GM19025 (cell line): ENCODE measurements at regions not wholly inside any gene's neighbourhood (a gene's known extent, or its start where the extent isn't known, plus 50 kb on each side); places are given as distances from the start of the nearest gene placed in this dataset.
"Not testable (repeated sequence)": the region's sequence is repeated elsewhere in the genome, so short reads cannot be mapped to it uniquely, and the experiment has no call there.

ENCODE experiments used
- ATAC-seq: cut with Tn5 transposase; IDR thresholded peaks from one replicate; pipeline ENCODE4 v1.9.1; 2021; ENCODE audit warnings: mild to moderate bottlenecking, low read depth, moderate library complexity; ENCODE audit not compliant: unreplicated experiment

DNA sequence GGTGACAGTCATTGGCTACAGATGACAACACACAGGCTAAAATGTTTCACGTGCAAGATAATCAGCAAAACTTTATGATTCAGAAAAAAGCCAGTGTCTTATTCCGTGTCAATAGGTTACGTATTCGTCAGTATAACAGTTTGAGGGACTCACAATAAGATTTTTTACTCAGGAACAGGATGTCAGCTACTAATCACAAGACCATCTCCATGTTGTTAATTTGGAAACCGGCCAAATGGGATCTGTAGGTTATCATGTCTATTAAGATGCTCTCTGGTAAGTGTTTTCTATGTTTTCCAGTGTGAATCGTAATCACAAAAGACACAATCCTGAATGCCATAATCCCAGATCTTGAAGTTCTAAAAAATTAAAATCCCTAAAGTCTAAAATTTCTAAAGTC lies 197.3 kb downstream of the ETV1 start:
- no peak for ATAC-seq

DNA sequence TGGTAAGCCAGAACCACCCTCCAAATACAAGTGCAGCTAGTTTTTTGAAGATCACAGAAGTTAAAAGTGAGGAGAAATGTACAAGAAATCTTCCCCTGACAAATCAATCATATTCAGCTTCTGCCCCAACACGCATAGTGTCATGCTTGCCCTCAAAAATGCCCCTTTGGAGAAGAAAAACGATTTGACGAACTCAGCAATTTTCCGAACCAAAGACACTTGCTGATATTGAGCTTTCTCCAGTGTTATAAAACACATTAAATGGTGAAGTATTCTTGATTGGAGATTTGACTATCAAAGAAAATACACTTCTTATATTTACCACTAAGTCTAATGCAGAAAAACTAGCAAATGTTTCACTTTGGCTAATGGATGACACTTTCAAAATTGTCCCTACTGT lies 195.5 kb downstream of the ETV1 start:
- ATAC-seq, result no peak

GRCh38 chr7:13794581-13794980 lies 194.9 kb downstream of the ETV1 start:
- no peak for ATAC-seq

- no peak for ATAC-seq
These were observed 191.9 kb downstream of the ETV1 start for GRCh38 chr7:13797545-13797944.

DNA sequence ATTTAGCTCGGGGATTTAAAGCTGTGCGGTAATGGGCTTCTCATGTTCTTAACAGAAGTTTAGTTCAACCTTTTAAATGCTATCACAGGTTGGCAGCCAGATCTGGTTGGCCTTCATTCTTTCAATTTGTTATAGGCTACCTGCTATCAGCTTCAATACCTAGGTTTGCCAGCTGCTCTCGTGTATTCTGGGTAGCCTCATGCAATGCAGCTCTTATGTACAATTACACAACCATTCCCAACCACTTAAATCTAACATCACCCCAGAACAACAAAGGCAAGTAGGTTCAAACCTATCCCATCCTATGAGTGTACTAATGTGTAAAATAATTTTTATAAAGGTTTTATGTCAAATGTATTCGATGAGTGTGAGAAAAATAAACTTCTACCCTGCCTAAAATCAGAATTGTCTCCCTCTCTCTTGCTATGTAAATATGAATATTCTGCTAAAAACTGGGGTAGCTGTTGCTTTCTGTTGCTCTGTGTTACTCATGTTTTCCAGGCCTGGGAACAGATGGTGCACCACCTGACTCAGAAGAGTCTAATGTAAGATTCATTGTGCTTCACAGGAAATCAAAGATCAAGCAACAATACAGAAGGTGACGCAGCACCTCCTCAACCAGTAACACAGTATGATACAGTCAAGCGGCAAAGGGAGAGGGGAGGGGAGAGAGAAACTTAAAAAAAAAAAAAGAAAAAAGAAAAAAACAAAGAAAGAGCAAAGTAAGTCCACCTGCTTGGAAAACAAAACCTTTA lies 188.6 kb downstream of the ETV1 start:
- ATAC-seq, result no peak

DNA sequence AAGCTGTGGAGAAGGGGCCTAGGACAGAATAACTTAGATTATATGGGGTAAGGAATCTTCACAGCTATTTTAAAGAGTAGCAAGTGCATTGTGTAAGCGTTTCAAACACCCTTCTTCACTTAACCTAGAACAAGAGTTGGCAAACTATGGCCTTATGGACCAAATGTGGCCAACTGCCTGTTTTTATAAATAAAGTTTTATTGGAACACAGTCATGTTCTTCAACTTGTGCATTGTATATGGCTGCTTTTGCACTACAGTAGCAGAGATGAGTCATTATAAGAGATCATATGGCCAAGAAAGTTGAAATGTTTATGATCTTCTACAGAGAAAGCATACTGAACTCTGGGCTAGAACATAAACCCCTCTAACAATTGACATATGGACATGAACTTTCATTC lies 187.8 kb downstream of the ETV1 start:
- ATAC-seq, result no peak

DNA sequence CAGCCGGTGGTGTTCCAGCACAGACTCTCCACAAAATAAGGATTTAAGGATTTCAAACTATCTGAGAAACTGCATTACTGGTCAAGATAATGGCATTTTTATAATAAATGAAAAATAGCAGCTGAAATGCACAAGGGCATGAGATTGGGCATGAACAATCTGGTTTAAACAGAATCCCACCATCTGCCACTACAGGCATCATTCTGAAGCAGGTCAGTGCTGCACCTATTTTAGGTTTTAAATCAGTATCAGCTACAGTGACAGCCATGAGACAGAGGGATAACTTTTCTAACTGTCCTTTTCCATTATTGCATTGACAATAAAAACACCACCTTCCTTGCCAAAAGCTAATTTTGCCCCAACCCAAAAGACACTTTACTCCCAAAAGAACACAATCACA lies 186.8 kb downstream of the ETV1 start:
- no peak for ATAC-seq

- ATAC-seq, result no peak
These were observed 186.3 kb downstream of the ETV1 start for GRCh38 chr7:13803134-13803533.

DNA sequence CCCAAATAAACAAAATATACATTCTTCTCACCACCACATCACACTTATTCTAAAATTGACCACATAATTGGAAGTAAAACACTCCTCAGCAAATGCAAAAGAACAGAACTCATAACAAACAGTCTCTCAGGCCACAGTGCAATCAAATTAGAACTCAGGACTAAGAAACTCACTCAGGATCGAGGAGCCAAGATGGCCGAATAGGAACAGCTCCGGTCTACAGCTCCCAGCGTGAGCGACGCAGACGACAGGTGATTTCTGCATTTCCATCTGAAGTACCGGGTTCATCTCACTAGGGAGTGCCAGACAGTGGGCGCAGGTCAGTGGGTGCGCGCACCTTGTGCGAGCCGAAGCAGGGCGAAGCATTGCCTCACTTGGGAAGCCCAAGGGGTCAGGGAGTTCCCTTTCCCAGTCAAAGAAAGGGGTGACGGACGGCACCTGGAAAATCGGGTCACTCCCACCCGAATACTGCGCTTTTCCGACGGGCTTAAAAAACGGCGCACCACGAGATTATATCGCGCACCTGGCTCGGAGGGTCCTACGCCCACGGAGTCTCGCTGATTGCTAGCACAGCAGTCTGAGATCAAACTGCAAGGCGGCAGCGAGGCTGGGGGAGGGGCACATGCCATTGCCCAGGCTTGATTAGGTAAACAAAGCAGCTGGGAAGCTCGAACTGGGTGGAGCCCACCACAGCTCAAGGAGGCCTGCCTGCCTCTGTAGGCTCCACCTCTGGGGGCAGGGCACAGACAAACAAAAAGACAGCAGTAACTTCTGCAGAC lies 183.2 kb downstream of the ETV1 start:
- ATAC-seq, result not testable (repeated sequence)

GRCh38 chr7:13817230-13817629 lies 172.2 kb downstream of the ETV1 start:
- not testable (repeated sequence) for ATAC-seq

DNA sequence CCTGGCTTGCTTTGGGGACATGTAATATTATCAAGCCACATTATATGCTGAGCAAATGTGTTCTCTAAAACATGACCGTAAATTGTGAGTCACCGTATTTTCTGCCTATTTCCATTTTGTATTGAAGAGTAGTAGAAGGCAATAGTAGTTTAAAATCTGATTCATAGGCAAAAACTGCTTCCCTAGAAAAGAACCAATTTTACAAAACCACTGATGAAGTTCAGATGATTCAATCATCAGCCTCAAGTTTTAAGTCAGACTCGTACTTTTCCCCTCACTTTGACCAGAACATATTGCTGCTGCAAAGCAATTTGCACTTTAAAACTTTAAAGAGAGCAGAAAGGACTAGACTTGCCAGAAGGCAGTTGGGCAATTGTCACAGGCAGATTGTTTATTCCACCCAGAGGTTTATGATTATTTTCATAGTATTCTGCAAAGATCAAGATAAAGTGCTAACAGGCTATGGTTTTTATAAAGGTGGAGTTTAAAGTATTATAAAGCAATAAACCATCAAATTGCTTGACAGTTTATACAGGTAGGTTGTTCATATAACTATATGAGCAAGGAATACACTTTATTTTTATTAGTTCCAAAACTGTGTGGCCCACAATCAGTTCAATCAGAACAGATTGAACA lies 168.2 kb downstream of the ETV1 start:
- ATAC-seq, result no peak

DNA sequence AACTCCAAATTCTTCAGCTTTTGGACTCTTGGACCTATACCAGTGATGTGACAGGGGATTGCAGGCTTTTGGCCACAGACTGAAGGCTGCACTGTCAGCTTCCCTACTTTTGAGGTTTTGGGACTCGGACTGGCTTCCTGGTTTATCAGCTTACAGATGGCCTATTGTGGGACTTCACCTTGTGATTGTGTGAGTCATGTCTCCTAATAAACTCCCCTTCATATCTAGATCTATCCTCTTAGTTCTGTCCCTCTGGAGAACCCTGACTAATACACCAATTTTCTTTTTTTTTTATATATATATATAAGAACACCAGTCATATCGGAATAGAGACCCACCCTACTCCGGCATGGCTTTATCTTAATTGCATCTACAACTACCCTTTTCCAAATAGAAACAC lies 166.8 kb downstream of the ETV1 start:
- ATAC-seq, result no peak

- no peak for ATAC-seq
These were observed 162.7 kb downstream of the ETV1 start for GRCh38 chr7:13826752-13827151.

GRCh38 chr7:13827716-13828115 lies 161.8 kb downstream of the ETV1 start:
- ATAC-seq, result no peak

- no peak for ATAC-seq
These were observed 160.2 kb downstream of the ETV1 start for GRCh38 chr7:13829231-13829630.

DNA sequence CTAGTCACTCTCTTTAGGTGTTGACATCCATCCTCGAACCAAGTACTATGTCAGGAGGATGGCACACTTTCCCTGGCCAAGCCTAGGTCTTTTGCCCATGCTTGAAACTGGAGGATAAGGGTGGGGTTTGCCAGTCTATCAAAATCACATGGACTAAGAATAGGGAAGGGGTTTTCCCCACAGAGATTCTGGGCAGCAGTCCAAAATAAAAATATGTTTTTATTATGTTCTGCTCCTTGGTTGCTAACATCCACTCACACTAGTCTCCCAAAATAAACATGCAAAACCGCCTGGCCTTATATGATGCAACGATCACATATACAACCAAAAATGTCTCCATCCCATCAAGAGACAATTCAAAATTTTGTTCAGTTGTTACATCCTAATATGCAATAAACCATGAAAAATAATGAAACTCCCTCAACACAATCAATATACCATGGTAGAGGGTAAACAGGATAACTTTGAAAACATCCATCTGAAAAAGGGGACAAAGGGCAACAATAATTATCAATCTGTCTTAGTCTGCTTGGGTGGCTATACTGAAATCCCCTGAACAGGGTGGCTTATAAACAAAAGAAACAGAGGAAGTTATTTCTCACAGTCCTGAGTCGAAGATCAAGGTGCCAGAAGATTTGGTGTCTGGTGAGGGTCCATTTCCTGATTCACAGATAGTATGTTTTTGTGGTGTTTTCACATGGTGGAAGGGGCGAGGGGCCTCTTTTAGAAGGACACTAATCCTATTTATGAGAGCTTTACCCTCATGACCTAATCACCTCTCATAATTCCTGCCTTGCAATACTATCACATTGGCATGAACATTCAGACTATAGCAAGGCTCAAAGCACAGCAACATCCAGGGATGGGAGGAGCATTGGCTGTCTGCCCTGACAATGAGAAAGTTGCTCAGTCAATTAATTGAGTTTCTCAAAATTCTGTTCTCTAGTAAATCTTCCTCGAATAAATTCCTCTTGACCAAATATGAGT lies 159.3 kb downstream of the ETV1 start:
- ATAC-seq, result no peak

DNA sequence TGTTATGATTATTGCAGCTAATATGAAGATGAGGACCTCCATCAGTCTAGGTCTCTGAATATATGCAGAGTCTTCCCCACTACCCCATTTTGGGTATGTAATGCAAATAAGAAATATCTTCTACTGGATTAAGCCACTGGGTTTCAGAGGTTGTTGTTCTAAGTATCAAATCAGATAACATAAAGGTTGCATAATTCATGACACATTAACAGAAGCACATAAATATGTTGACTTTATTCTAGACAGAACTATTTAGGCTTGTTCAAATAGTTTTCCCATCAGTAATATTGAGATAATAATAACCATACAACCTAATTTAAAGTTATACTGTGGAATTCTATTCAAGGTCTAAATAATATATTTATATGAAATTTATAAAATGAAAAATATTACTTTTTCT lies 157.1 kb downstream of the ETV1 start:
- ATAC-seq, result no peak

DNA sequence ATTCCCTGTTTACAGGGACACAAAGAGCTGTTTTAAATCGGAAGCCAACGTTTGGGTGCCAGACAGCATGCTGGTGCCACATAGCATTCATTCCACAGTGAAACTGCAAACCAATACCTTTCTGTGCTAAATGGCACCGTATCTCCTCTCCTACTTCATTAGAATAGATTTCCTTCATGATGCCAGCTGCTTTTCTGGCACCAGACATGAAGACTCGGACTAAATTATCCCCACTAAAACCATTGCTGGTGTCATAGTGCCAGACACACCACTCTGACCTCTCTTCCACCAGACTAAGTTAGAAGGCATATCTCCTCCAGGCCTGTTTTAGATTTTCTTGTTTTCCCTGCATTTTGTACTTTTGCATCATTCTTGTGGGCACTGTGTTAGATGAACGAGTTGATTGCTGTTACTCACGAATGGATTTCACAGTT lies 155.1 kb downstream of the ETV1 start:
- no peak for ATAC-seq

DNA sequence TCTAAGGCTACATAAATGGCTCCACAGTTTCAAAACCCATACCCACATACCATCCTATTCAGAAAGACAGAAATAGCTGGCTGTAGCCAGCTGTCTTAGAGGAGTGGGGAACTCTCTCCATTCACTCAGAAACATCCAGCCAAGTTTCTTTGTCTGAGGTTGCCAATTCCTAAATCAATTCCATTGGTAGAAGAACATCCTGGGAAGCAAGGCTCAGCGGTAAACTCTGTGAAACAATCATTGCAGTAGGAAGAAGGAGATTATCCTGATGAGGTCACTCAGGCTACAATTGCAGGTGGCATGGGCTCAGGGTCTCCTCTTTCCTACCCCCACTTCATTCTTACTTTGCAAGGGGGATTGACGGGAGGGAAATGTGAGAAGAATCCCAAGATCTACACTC lies 154.0 kb downstream of the ETV1 start:
- no peak for ATAC-seq

- no peak for ATAC-seq
These were observed 150.4 kb downstream of the ETV1 start for GRCh38 chr7:13839063-13839462.
